ENCODE measurements at regions not wholly inside any gene's neighbourhood (a gene's known extent, or its start where the extent isn't known, plus 50 kb on each side); places are given as distances from the start of the nearest gene placed in this dataset.
"Not testable (repeated sequence)": the region's sequence is repeated elsewhere in the genome, so short reads cannot be mapped to it uniquely, and the experiment has no call there.

DNA sequence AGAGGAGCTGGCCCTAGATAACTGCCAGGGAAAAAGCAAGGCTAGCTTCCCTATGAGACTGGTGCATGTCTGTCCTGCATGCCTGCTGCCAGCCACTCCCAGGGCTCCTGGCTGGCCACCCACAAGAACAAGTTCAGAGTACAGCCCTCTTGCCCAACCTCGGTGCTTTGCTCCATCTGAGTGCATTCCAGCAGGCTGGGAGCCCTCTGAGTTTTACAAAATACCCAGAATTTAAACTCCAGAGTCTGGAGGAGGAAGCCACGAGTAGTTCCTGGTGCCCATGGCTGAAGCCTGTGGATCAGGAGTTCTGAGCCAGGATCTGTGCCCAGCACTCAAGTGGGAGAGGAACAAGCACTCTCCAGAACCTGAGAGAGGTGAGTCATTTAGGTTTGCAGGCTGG is 111.6 kb downstream of the MAGEE2 start:
- no peak for DNase-seq (ENCODE audit: low spot score)

DNA sequence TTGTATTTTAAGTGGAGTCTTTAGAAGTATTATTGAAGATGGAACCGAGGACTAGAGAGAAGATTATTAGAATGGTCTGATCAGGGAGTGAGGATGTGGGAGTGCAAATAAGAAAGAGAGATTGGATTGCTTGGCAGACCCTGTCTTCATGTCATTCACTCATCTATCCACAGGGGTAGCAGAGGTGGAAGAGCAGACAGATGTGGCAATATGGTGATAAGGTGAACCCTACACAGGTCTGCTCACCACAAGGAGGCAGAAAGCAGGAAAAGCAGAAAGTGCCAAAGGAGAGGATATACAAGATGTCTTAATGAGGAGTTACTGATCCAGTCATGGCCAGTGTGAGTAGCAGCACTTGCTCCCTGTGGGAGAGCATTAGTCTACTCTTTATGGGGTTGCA is 129.4 kb downstream of the MAGEE2 start:
- DNase-seq (ENCODE audit: low spot score): no peak

DNA sequence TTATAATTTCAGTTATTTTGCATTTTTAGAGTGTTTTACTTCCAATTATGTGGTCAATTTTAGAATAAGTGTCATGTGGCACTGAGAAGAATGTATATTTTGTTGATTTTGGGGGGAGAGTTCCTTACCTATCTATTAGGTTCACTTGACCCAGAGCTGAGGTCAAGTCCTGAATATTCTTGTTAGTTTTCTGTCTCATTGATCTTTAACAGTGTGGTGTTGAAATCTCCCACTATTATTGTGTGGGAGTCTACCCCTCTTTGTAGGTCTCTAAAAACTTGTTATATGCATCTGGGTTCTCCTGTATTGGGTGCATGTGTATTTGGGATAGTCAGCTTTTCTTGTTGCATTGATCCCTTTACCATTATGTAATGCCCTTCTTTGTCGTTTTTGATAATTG is 127.0 kb upstream of the ZDHHC15 start:
- DNase-seq (ENCODE audit: low spot score): no peak

DNA sequence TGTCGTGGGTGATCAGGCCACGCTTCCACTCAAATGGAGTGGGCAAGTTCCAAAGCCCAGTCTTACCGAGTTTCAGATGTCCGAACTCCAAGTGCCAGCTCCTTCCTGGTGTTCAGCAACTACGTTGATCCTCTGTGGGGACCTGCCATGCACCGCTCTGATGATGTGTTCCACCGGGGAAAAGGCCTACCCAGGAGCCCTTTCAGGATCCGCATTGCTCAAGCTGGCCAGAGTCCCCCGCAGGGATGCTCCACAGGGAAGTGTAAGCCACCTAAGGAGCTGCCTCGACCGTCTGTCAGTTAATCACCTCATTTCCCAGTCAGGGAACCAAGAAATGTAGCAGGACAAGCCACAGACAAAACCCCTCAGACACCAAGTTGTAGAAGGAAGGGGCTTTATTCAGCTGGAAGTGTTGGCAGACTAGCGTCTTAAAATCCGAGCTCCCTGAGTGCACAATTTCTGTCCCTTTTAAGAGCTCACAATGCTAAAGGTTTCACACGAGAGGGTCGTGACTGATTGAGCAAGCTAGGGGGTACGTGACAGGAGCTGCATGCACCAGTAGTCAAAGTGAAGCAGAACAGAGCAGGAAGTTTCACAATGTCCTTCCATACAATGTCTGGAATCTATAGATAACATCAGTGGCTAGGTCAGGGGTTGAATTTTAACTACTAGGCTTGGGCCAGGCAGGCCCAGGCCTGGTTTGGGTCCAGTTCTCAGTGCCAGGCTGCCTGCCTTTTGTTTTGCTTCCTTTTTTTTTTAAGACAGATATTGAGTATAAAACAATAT is 126.2 kb upstream of the ZDHHC15 start:
- DNase-seq (ENCODE audit: low spot score): no peak

DNA sequence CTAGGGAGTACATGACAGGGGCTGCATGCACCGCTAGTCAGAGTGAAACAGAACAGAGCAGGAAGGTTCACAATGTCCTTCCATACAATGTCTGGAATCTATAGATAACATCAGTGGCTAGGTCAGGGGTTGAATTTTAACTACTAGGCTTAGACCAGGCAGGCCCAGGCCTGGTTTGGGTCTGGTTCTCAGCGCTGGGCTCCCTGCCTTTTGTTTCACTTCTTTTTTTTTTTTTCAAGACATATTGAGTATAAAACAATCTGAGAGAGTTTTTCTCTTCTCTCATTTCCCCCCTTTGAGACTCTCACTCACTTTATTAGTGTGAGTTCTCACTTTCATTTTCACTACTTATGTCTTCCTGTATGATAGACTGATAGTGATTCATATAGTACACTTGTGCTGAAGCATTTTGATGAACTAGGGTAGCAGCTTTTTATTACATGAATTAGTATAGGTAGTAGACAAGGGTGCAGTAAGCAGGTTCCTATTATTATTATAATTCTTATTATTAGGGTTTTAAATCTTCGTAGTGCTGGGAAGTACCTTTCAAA is 120.0 kb upstream of the ZDHHC15 start:
- DNase-seq (ENCODE audit: low spot score): no peak

DNA sequence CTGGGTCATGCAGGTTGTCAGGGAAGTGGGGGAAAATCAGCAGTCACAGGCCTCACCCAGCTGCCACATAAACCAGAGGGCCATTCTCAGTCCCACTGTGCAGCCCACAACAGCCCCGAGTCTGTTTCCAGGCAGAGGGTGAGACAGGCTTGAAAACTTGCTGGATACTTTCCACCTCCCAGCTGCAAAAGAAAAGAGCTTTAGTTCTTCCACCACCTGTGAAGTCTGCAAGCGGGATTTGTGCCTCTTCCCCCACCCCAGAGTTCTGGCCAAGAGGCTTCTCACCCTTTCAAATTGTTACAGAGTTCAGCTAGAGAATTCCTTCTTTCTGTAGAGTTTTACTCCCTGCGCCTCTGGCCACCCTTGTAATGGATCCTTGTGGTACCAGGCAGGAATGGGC is 115.5 kb upstream of the ZDHHC15 start:
- DNase-seq (ENCODE audit: low spot score): no peak

DNA sequence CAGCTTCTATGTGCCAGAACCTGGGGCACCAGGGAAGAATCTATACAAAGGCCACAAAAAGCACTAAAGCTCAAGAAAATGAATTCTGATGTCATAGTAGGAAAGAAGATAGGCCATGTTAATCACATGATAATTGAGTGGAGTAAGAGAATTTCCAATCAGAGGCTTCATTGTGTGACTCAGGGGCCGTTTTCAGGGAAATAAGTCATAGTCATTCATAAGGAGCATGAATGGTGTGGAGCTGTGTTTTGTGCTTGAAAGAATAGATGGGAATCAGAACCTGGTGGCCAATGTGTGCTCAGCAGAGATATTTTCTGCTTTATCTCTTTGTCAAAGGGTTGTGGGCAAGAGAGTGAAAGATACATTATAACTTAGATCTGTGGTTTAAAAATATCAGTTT is 102.4 kb upstream of the ZDHHC15 start:
- no peak for DNase-seq (ENCODE audit: low spot score)

DNA sequence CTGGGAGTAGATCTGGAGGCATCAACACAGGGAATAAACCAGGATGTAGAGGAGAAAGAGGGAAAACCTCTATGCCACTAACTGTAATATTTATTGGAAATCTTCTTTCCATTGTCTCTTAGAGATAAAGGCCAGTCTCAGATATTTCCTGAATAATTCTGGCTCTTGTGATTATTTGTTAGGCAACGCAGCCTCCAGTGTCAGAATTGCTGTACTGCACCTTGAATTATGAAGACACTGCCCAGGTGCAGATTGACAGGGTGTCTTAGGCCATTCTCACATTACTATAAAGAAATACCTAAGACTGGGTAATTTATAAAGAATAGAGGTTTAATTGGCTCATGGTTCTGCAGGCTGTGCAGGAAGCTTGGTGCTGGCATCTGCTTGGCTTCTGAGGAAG is 100.7 kb upstream of the ZDHHC15 start:
- no peak for DNase-seq (ENCODE audit: low spot score)

DNA sequence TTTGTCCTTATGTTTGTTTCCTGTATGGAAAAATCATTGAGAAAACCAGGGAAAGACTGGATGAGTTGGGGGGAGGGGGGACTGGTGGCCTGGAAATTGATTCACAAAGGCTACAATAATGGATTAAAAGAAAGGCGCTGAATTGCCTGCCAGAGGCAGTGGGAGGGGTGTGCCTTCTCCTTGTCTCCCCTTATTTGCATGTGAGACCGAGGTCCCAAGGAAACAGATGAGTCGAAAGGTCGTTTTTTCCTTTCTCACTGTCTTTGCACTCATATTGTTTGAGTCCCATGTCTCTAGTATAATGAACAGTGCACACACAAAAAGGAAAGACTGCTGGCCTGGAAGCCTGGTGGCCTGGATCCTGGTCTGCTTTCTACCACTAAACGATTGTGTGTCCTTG is 86.6 kb upstream of the ZDHHC15 start:
- no peak for DNase-seq (ENCODE audit: low spot score)

DNA sequence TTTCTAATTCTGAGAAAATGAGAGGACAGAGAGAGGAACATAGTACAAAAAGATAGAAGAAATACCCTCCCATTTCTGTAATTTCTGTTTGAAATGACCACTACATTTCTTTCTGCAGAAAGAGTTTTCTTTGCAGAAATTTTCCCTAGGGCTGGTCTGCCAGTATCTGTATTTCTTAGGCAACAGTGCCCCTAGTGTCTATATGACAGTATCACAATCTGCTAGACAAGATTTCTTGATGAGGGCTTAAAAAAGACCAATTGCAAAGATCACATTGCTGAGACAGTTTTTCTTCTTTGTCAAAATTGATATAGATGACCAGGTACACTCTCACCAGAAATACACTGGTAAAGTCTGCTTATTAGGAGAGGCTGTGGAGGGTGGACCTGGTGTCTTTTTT is 81.0 kb upstream of the ZDHHC15 start:
- DNase-seq (ENCODE audit: low spot score): peak; percentile 2

DNA sequence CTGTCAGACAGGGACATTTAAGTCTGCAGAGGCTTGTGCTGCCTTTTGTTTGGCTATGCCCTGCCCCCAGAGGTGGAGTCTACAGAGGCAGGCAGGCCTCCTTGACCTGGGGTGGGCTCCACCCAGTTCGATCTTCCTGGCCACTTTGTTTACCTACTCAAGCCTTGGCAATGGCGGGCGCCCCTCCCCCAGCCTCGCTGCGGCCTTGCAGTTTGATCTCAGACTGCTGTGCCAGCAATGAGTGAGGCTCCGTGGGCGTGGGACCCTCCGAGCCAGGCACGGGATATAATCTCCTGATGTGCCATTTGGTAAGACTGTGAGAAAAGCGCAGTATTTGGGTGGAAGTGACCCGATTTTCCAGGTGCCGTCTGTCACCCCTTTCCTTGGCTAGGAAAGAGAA is 79.2 kb upstream of the ZDHHC15 start:
- not testable (repeated sequence) for DNase-seq (ENCODE audit: low spot score)

DNA sequence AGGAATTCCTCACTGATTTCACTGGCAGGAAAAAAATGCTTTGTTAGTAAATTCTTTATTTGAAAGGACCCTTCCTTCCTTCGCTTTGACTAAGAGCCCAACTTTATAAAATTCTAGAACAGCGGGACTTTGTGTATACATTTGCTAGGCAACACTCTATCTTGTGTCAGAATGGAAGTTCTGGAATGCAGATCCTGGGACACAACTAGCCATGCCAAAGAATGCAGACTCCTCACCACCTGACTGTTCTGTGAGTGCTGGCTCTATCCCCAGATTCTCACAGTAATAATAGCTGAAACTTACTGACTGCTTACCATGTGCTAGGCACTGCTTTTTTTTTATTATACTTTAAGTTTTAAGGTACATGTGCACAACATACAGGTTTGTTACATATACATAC is 73.3 kb upstream of the ZDHHC15 start:
- DNase-seq (ENCODE audit: low spot score): no peak

DNA sequence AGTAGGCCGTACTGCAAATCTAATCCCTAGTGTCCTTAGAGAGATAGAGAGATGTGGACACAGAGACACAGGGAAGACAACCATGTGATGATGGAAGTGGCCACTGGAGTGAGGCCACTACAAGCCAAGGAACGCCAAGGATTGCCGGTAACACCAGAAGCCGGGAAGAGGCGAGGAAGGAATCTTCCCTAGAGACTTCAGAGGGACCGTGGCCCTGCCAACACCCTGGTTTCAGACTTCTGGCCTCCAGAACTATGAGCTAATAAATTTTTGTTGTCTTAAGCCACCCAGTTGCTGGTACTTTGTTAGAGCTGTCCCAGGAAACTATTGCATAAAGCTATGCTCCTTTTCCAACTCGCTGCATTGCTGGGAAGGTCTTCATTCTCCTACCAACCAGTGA is 70.3 kb upstream of the ZDHHC15 start:
- not testable (repeated sequence) for DNase-seq (ENCODE audit: low spot score)

DNA sequence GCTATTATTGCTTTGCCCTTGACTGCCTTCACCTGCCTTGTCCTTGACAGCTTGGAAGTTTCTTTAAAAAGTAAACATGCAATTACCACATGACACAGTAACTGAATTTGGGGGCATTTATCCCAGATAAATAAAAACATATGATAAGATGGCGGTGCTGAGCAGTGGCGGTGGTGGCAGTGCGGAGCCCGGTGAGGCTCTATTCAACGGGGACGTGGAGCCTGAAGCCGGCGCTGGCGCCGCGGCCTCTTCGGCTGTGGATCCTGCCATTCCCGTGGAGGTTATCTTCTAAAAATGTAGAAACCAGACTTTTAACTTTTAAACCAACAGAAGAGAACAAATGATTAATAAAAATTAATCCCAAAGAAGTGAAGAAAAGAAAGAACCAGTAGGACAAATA is 59.7 kb upstream of the ZDHHC15 start:
- DNase-seq (ENCODE audit: low spot score): no peak
